ENCODE measurements at regions not wholly inside any gene's neighbourhood (a gene's known extent, or its start where the extent isn't known, plus 50 kb on each side); places are given as distances from the start of the nearest gene placed in this dataset.

GRCh38 chr2:125730921-125731320 is 925.0 kb upstream of the GYPC start:
- FAIRE-seq (peak; percentile 78), DNase-seq (peak in 2 of 5 donors; percentile 62 to 69)
- TF ChIP-seq CTCF (IDR thresholded peaks at IDR 0.05; ENCODE audit: borderline replicate concordance, extremely low read depth, insufficient read depth): no peak
- H3K4me3 ChIP-seq (ENCODE audit: low read length in 3 of 3): peak overlapping the region; percentile 12 to 46 (median 26)
- intact Hi-C loops (cut with DNase I): no loop called here
- no peak overlapping the region for H3K27ac ChIP-seq (ENCODE audit: low read depth in 2 of 2, low read length in 2 of 2)
- no peak overlapping the region for H3K9ac ChIP-seq (ENCODE audit: low read length in 3 of 3)
- no peaks in the 10 kb centered on the region for H3K27me3 ChIP-seq (ENCODE audit: control insufficient read depth, insufficient read depth, low read length)
- H3K36me3 ChIP-seq (ENCODE audit: control insufficient read depth in 2 of 3, insufficient read depth in 3 of 3, low read length in 3 of 3): no peaks in the 10 kb centered on the region
- peaks cover 0 to 7% (median 0%) of the 10 kb centered on the region in 3 donors for H3K9me3 ChIP-seq (ENCODE audit: control insufficient read depth in 2 of 3, insufficient read depth in 1 of 3, low read length in 3 of 3)
- H3K4me1 ChIP-seq (ENCODE audit: control insufficient read depth in 2 of 3, insufficient read depth in 2 of 3, low read depth in 1 of 3, low read length in 3 of 3): no peaks in the 10 kb centered on the region

- no peak for TF ChIP-seq CTCF (IDR thresholded peaks at IDR 0.05; ENCODE audit: borderline replicate concordance, extremely low read depth, insufficient read depth)
Observed at GRCh38 chr2:125736306-125736705, 919.7 kb upstream of the GYPC start.

GRCh38 chr2:125745514-125745913 is 910.4 kb upstream of the GYPC start:
- peak; percentile 56 for TF ChIP-seq CTCF (IDR thresholded peaks at IDR 0.05; ENCODE audit: borderline replicate concordance, extremely low read depth, insufficient read depth)
- Histone ChIP-seq H3K9me3 (ENCODE audit: control insufficient read depth in 2 of 3, insufficient read depth in 1 of 3, low read length in 3 of 3) (no peaks in the 10 kb centered on the region), H3K9ac (ENCODE audit: low read length in 3 of 3) (no peak overlapping the region), H3K4me3 (ENCODE audit: low read length in 3 of 3) (no peak overlapping the region), H3K27me3 (ENCODE audit: control insufficient read depth, insufficient read depth, low read length) (no peaks in the 10 kb centered on the region), H3K36me3 (ENCODE audit: control insufficient read depth in 2 of 3, insufficient read depth in 3 of 3, low read length in 3 of 3) (no peaks in the 10 kb centered on the region), H3K27ac (ENCODE audit: low read depth in 2 of 2, low read length in 2 of 2) (no peak overlapping the region), H3K4me1 (ENCODE audit: control insufficient read depth in 2 of 3, insufficient read depth in 2 of 3, low read depth in 1 of 3, low read length in 3 of 3) (no peaks in the 10 kb centered on the region)
- DNase-seq (peak in 4 of 5 donors; percentile 49 to 88 (median 78)), FAIRE-seq (no peak)
- intact Hi-C loops (cut with DNase I): no loop called here

More at GRCh38 chr2:125736306-125736705, 919.7 kb upstream of the GYPC start:
- intact Hi-C loops (cut with DNase I): no loop called here
- Histone ChIP-seq H3K9ac (ENCODE audit: low read length in 3 of 3) (no peak overlapping the region), H3K36me3 (ENCODE audit: control insufficient read depth in 2 of 3, insufficient read depth in 3 of 3, low read length in 3 of 3) (no peaks in the 10 kb centered on the region), H3K27ac (ENCODE audit: low read depth in 2 of 2, low read length in 2 of 2) (no peak overlapping the region), H3K9me3 (ENCODE audit: control insufficient read depth in 2 of 3, insufficient read depth in 1 of 3, low read length in 3 of 3) (peaks cover 0 to 3% (median 3%) of the 10 kb centered on the region in 3 donors), H3K27me3 (ENCODE audit: control insufficient read depth, insufficient read depth, low read length) (no peaks in the 10 kb centered on the region), H3K4me3 (ENCODE audit: low read length in 3 of 3) (no peak overlapping the region), H3K4me1 (ENCODE audit: control insufficient read depth in 2 of 3, insufficient read depth in 2 of 3, low read depth in 1 of 3, low read length in 3 of 3) (no peaks in the 10 kb centered on the region)
- DNase-seq (no peak), FAIRE-seq (no peak)
